ENCODE measurements at regions not wholly inside any gene's neighbourhood (a gene's known extent, or its start where the extent isn't known, plus 50 kb on each side); places are given as distances from the start of the nearest gene placed in this dataset.
A peak's percentile ranks its signal among the peaks of the same experiment; 100 is the strongest.
"Not testable (repeated sequence)": the region's sequence is repeated elsewhere in the genome, so short reads cannot be mapped to it uniquely, and the experiment has no call there.

- no peak overlapping the region for H3K4me3 Mint-ChIP-seq
- peak; percentile 81 to 85 for DNase-seq
- peak; percentile 100 for ATAC-seq
- peaks cover 11% of the 10 kb centered on the region for H3K27me3 Mint-ChIP-seq
- no peak overlapping the region for H3K27ac Mint-ChIP-seq
- no peaks in the 10 kb centered on the region for H3K9me3 Mint-ChIP-seq
- peaks cover 9% of the 10 kb centered on the region for H3K4me1 Mint-ChIP-seq
Observed at GRCh38 chr14:106044949-106045596, 518.7 kb downstream of the TMEM121 start.

DNA sequence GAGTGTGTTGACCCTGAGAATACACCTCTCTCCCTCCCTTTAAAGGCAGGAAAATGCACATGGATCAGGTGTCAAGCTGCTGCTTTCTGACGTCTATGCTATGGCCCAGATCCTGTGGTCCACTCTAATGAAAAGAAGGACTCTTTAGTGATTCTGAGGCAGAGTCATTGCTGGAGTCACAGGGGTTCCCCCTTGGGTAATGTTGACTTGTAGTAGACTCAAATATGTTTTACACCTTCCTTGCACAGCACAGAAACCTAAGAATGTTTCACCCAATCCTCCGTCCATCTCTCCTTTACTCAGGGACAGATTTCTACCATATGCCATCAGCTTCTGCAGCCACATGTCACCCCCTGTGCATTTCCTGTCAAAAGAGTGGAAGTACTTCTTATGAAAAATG, 525.4 kb downstream of the TMEM121 start:
- peak; percentile 96 for ATAC-seq
- Mint-ChIP-seq H3K9me3 (no peaks in the 10 kb centered on the region), H3K27me3 (peaks cover 8% of the 10 kb centered on the region), H3K4me1 (peaks cover 6% of the 10 kb centered on the region), H3K27ac (no peak overlapping the region), H3K4me3 (no peak overlapping the region)
- peak in 1 of 2 donors; percentile 26 for DNase-seq

DNA sequence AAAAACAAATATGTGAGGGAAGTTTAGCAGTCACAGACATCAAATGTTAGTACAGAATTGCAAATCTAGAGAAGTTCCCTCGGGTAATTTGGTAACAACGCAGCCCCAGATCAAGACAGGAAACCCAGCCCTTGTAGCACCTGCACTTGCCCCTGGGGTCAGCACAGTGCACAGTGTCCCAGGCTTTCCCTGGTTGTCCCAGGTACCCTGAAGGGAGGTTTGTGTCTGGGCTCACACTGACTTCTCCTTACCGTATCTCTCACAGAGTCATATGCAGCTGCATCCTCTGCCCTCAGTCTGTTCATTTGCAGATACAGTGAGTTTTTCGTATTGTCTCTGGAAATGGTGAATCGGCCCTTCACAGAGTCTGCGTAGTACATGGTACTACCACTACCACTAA, 528.9 kb downstream of the TMEM121 start:
- ATAC-seq (no peak), DNase-seq (no peak)
- Mint-ChIP-seq H3K9me3 (no peaks in the 10 kb centered on the region), H3K27me3 (peaks cover 37% of the 10 kb centered on the region), H3K27ac (no peak overlapping the region), H3K4me3 (no peak overlapping the region), H3K4me1 (peaks cover 6% of the 10 kb centered on the region)

DNA sequence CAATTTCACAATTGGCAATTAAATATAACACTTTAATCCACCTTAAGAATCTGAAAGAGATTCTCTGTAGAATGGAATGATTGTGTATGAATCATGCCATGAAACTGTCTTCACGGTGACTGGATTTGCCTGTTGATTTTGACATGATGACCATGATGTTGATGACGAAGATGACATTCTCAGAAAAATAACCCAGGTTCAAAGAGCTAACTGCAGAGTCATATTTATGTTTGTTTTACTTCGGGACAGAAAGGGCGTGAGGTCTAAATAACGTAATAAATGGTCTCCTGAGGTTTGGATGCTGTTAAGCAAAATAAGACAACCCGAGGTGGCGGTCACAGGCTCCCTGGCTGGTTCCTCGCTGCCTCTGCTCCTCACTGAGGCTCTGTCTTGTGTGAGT, 532.0 kb downstream of the TMEM121 start:
- ATAC-seq (no peak), DNase-seq (no peak)
- Mint-ChIP-seq H3K27me3 (peaks cover 40% of the 10 kb centered on the region), H3K9me3 (no peaks in the 10 kb centered on the region), H3K27ac (no peak overlapping the region), H3K4me1 (peaks cover 21% of the 10 kb centered on the region), H3K4me3 (no peak overlapping the region)

DNA sequence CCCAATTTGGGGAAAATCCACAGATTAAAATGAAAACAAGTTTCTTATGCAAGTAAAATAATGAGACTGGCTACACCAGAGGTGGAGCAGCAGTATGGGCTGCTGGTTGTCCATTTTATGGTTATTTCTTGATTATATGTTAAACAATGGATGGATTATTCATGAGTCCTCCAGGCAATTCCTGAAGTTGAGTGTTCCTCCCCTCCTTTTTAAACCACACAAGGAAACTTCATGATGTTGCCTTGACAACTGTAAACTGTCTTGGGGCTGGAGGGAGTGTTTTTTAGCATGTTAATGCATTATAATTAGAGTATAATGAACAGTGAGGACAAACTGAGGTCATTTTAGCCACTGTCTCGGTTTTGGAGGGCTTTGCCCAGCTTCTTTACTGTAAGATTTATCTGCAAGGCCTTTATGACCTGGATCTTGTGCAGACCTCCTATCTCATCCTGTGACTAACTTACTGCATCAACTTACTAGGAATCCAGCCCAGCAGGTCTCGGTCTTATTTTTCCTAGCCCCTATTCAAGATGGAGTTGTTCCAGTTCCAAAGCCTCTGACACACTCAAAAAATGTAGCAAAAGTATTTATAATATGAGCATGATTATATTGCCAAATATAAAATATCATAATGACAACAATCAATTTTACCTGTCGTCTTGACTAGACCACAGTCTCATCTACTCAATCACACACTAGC, 534.0 kb downstream of the TMEM121 start:
- peaks cover 21% of the 10 kb centered on the region for H3K4me1 Mint-ChIP-seq
- H3K27me3 Mint-ChIP-seq = peaks cover 55% of the 10 kb centered on the region
- H3K4me3 Mint-ChIP-seq = no peak overlapping the region
- no peak overlapping the region for H3K27ac Mint-ChIP-seq
- no peak for DNase-seq
- no peak for ATAC-seq
- no peaks in the 10 kb centered on the region for H3K9me3 Mint-ChIP-seq

DNA sequence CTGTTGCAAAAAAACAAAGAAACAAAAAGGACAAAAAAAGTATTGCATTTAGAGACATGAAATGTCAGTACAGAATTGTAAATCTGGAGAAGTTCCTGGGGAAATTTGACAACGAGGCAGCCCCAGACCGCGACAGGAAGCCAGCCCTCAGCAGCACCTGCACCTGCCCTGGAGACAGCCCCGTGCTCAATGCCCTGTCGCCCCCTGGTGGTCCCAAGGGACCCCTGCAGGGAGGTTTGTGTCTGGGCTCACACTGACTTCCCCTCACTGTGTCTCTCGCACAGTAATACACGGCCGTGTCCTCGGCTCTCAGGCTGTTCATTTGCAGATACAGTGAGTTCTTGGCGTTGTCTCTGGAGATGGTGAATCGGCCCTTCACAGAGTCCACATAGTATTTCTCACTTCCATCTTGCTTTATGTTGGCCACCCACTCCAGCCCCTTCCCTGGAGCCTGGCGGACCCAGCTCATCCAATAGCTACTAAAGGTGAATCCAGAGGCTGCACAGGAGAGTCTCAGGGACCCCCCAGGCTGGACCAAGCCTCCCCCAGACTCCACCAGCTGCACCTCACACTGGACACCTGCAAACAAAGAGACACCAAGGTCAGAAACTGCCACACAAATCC, 535.6 kb downstream of the TMEM121 start:
- H3K4me3 Mint-ChIP-seq = peak overlapping the region in 1 of 2 donors; percentile 48
- H3K27ac Mint-ChIP-seq = peak overlapping the region in 1 of 2 donors; percentile 42
- ATAC-seq = peak; percentile 85
- H3K4me1 Mint-ChIP-seq = peaks cover 21% of the 10 kb centered on the region
- peak; percentile 69 to 76 for DNase-seq
- H3K9me3 Mint-ChIP-seq = not testable (repeated sequence)
- H3K27me3 Mint-ChIP-seq = peaks cover 66% of the 10 kb centered on the region

DNA sequence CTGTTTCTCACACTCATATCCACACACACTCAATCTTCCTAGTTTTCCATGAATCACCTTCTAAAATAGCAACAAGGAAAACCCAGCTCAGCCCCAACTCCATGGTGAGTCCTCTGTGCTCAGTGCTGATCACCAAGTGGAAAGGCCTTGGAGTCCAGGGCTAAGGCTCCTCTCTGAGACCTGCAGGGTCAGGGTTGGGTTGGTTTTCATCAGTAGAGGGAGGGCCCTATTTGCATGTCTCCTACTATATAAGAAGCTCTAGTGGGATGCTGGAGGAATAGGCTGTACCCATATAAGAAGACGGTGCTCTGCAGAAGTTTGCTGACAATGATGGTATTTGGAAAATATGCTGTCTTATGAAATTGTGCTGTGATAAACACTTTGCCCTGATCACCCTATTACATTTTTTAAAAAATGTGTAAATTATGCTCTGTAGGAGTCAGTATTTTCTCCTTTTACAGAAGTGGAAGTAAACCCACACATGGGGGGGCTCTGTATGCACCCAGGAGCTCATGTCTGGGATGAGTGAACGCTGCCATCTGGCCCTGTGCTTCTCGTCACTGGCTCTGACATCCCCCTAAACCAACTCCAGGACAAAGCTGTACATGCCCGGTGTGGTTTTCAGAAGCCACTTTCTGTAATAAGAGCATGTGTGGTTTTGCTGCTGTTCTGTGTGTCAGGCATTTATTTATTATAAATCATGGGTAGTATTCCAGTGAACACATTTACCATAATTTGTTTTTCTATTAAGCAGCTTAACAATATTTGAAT, 536.3 kb downstream of the TMEM121 start:
- peak overlapping the region in 1 of 2 donors; percentile 41 for H3K4me3 Mint-ChIP-seq
- ATAC-seq (no peak), DNase-seq (no peak)
- no peaks in the 10 kb centered on the region for H3K9me3 Mint-ChIP-seq
- H3K4me1 Mint-ChIP-seq = peaks cover 28% of the 10 kb centered on the region
- H3K27ac Mint-ChIP-seq = peak overlapping the region in 1 of 2 donors; percentile 73
- peaks cover 66% of the 10 kb centered on the region for H3K27me3 Mint-ChIP-seq

GRCh38 chr14:106067935-106068334, 541.6 kb downstream of the TMEM121 start:
- ATAC-seq = peak; percentile 70
- Mint-ChIP-seq H3K9me3 (no peaks in the 10 kb centered on the region), H3K27ac (no peak overlapping the region), H3K27me3 (peaks cover 55% of the 10 kb centered on the region), H3K4me3 (no peak overlapping the region), H3K4me1 (peaks cover 24% of the 10 kb centered on the region)
- no peak for DNase-seq

GRCh38 chr14:106069804-106070625, 543.6 kb downstream of the TMEM121 start:
- Mint-ChIP-seq H3K27me3 (peaks cover 45% of the 10 kb centered on the region), H3K9me3 (no peaks in the 10 kb centered on the region), H3K4me1 (peaks cover 23% of the 10 kb centered on the region), H3K4me3 (no peak overlapping the region), H3K27ac (no peak overlapping the region)
- DNase-seq (no peak), ATAC-seq (peak; percentile 64)

DNA sequence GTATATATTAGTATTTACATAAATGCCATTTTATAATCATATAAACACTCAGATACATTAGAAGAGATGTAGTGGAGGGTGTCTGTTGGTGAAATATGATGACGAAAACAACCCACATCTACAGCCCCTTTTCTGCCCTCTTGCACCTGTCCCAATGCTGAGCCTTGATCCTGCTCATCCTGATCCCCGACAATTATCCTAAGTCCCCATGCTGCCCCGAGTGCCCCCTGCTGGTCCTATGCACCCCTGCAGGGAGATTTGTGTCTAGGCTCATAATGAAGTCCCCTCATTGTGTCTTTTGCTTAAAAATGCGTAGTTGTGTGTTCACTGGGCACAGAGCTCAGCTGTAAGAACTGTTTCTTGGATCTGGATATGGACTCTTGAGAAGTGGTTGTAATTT, 554.5 kb downstream of the TMEM121 start:
- Mint-ChIP-seq H3K27ac (no peak overlapping the region), H3K27me3 (peaks cover 15% of the 10 kb centered on the region), H3K4me1 (peaks cover under 1% of the 10 kb centered on the region), H3K4me3 (no peak overlapping the region), H3K9me3 (no peaks in the 10 kb centered on the region)
- ATAC-seq (no peak), DNase-seq (no peak)

- not testable (repeated sequence) for H3K4me3 Mint-ChIP-seq, H3K4me1 Mint-ChIP-seq, ATAC-seq, H3K27ac Mint-ChIP-seq, DNase-seq, H3K9me3 Mint-ChIP-seq
- peaks cover 15% of the 10 kb centered on the region for H3K27me3 Mint-ChIP-seq
Observed at GRCh38 chr14:106081721-106082120, 555.3 kb downstream of the TMEM121 start.

DNA sequence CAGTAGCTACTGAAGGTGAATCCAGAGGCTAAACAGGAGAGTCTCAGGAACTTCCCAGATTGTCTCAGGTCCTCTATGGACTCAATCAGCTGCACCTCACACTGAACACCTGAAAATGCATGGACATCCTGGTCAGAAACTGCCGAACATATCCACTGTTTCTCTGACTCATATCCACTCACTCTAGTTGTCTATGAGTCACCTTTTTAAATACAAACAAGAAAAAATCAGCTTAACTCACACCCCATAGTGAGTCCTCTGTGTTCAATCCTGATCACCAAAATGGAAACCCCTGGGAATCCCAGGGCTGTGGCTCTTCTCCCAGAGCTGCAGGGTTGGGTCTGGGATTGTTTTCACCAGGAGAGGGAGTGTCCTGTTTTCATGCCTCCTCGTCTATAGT, 556.7 kb downstream of the TMEM121 start:
- DNase-seq (no peak), ATAC-seq (no peak)
- no peak overlapping the region for H3K4me3 Mint-ChIP-seq

GRCh38 chr14:106087837-106088236, 561.5 kb downstream of the TMEM121 start:
- H3K4me1 Mint-ChIP-seq = peaks cover 26% of the 10 kb centered on the region
- ATAC-seq = no peak

More for the DNA sequence above, 556.7 kb downstream of the TMEM121 start:
- Mint-ChIP-seq H3K9me3 (no peaks in the 10 kb centered on the region), H3K4me1 (peaks cover 16% of the 10 kb centered on the region), H3K27ac (no peak overlapping the region), H3K27me3 (peaks cover 15% of the 10 kb centered on the region)

DNA sequence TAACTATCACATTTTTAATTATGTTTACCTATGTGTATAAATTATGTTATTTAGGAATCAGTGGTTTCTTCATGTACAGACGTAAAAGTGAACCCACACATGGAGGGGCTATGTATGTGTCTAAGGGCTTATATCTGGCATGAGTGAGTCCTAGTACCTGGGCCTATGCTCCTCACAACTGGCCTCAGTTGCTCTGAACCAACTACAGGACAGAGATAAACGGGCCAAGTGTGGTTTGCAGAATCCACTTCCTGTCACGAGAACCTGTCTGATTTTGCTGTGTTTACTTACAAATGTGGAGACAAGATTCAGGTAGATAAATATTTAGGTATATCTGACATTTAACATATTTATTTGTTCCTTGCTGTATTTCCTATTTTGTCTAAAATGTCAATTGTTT, 562.5 kb downstream of the TMEM121 start:
- ATAC-seq, DNase-seq, H3K27me3 Mint-ChIP-seq, H3K9me3 Mint-ChIP-seq, H3K4me3 Mint-ChIP-seq, H3K27ac Mint-ChIP-seq: not testable (repeated sequence)
- H3K4me1 Mint-ChIP-seq = peaks cover 26% of the 10 kb centered on the region

More at GRCh38 chr14:106087837-106088236, 561.5 kb downstream of the TMEM121 start:
- DNase-seq = no peak
- peak overlapping the region in 1 of 2 donors; percentile 21 for H3K4me3 Mint-ChIP-seq
- H3K9me3 Mint-ChIP-seq = no peaks in the 10 kb centered on the region
- H3K27me3 Mint-ChIP-seq = peaks cover 4% of the 10 kb centered on the region
- no peak overlapping the region for H3K27ac Mint-ChIP-seq

Measured in stimulated activated naive CD8-positive, alpha-beta T cell treated with anti-CD3 and anti-CD28 coated beads, Interleukin-15, amount 100 ng/mL, for 72 hours (primary cell).